Glutamatergic neuron (in vitro differentiated cells): ENCODE measurements at regions not wholly inside any gene's neighbourhood (a gene's known extent, or its start where the extent isn't known, plus 50 kb on each side); places are given as distances from the start of the nearest gene placed in this dataset.

ENCODE experiments used
- DNase-seq: peaks from one replicate; pipeline ENCODE4 v3.0.0; 2022
- H3K27ac Mint-ChIP-seq: one replicate; pipeline ENCODE4 v1.8.0; 2020; ENCODE audit warnings: mild to moderate bottlenecking, mixed read lengths, inconsistent platforms; ENCODE audit not compliant: unreplicated experiment
- H3K27me3 Mint-ChIP-seq: one replicate; pipeline ENCODE4 v1.8.0; 2020; ENCODE audit warnings: mild to moderate bottlenecking, moderate library complexity, mixed read lengths, inconsistent platforms; ENCODE audit not compliant: unreplicated experiment
- H3K36me3 Mint-ChIP-seq: one replicate; pipeline ENCODE4 v1.8.0; 2020; ENCODE audit warnings: mild to moderate bottlenecking, mixed read lengths, inconsistent platforms; ENCODE audit not compliant: unreplicated experiment
- H3K4me1 Mint-ChIP-seq: one replicate; pipeline ENCODE4 v1.8.0; 2020; ENCODE audit warnings: mild to moderate bottlenecking, low read depth, mixed read lengths, inconsistent platforms; ENCODE audit not compliant: unreplicated experiment
- H3K4me3 Mint-ChIP-seq: one replicate; pipeline ENCODE4 v1.8.0; 2020; ENCODE audit warnings: mild to moderate bottlenecking, mixed read lengths, inconsistent platforms; ENCODE audit not compliant: unreplicated experiment
- H3K9me3 Mint-ChIP-seq: one replicate; pipeline ENCODE4 v1.8.0; 2020; ENCODE audit warnings: mild to moderate bottlenecking, moderate library complexity, mixed read lengths, inconsistent platforms; ENCODE audit not compliant: unreplicated experiment
- CTCF ChIP-seq: fragments of 200-600 bp; sonication (generic); IDR thresholded peaks from one replicate; pipeline ENCODE4 v1.5.0; 2021; ENCODE audit not compliant: partially characterized antibody, unreplicated experiment

GRCh38 chr5:174511714-174512253 is 212.6 kb upstream of the MSX2 start:
- Mint-ChIP-seq H3K4me1 (peaks cover 3% of the 10 kb centered on the region), H3K9me3 (no peaks in the 10 kb centered on the region), H3K27ac (no peak overlapping the region)

GRCh38 chr5:174514325-174514724 is 210.1 kb upstream of the MSX2 start:
- peaks cover 3% of the 10 kb centered on the region for H3K4me1 Mint-ChIP-seq
- no peak overlapping the region for H3K4me3 Mint-ChIP-seq
- no peak overlapping the region for H3K27ac Mint-ChIP-seq
- no peak for DNase-seq
- H3K27me3 Mint-ChIP-seq = peaks cover 2% of the 10 kb centered on the region
- TF ChIP-seq CTCF = no peak
- H3K36me3 Mint-ChIP-seq = no peaks in the 10 kb centered on the region
- H3K9me3 Mint-ChIP-seq = no peaks in the 10 kb centered on the region

More at GRCh38 chr5:174511714-174512253, 212.6 kb upstream of the MSX2 start:
- DNase-seq = no peak
- no peak for TF ChIP-seq CTCF
- Mint-ChIP-seq H3K4me3 (no peak overlapping the region), H3K36me3 (no peaks in the 10 kb centered on the region), H3K27me3 (peaks cover 3% of the 10 kb centered on the region)

- H3K36me3 Mint-ChIP-seq = no peaks in the 10 kb centered on the region
- no peak for TF ChIP-seq CTCF
- no peak overlapping the region for H3K4me3 Mint-ChIP-seq
- no peak for DNase-seq
- H3K27ac Mint-ChIP-seq = no peak overlapping the region
- H3K9me3 Mint-ChIP-seq = no peaks in the 10 kb centered on the region
- peaks cover 2% of the 10 kb centered on the region for H3K27me3 Mint-ChIP-seq
- peaks cover 3% of the 10 kb centered on the region for H3K4me1 Mint-ChIP-seq
Measured at GRCh38 chr5:174514983-174515394, 209.4 kb upstream of the MSX2 start.

GRCh38 chr5:174516741-174517140 is 207.6 kb upstream of the MSX2 start:
- no peaks in the 10 kb centered on the region for H3K4me1 Mint-ChIP-seq
- TF ChIP-seq CTCF = no peak
- H3K36me3 Mint-ChIP-seq = no peaks in the 10 kb centered on the region
- no peak overlapping the region for H3K4me3 Mint-ChIP-seq
- H3K27ac Mint-ChIP-seq = no peak overlapping the region
- peaks cover 3% of the 10 kb centered on the region for H3K27me3 Mint-ChIP-seq
- no peak for DNase-seq
- peaks cover 4% of the 10 kb centered on the region for H3K9me3 Mint-ChIP-seq

GRCh38 chr5:174518512-174518911 is 205.9 kb upstream of the MSX2 start:
- no peak overlapping the region for H3K4me3 Mint-ChIP-seq
- DNase-seq = no peak
- H3K27me3 Mint-ChIP-seq = peaks cover 2% of the 10 kb centered on the region
- H3K9me3 Mint-ChIP-seq = peaks cover 4% of the 10 kb centered on the region
- no peak overlapping the region for H3K27ac Mint-ChIP-seq
- no peaks in the 10 kb centered on the region for H3K4me1 Mint-ChIP-seq
- no peaks in the 10 kb centered on the region for H3K36me3 Mint-ChIP-seq
- TF ChIP-seq CTCF = no peak
